Astrocyte (in vitro differentiated cells and primary cell): ENCODE measurements at regions not wholly inside any gene's neighbourhood (a gene's known extent, or its start where the extent isn't known, plus 50 kb on each side); places are given as distances from the start of the nearest gene placed in this dataset.

ENCODE experiments used
- DNase-seq: peaks from one replicate; pipeline ENCODE4 v3.0.0-alpha.2; 2010; ENCODE audit warnings: low read depth
- FAIRE-seq: peaks from 2 replicates; lab custom pipeline; 2011; peaks lifted over from hg19 to GRCh38; lab: Jason Lieb, UNC
- H2AFZ ChIP-seq: 2 replicates; pipeline ENCODE4 v1.6.0; 2012; ENCODE audit warnings: low read depth, low read length, inconsistent platforms
- H3K27ac ChIP-seq: 2 replicates; pipeline ENCODE4 v1.5.1; 2011; ENCODE audit warnings: low read depth, low read length, inconsistent platforms
- H3K27me3 ChIP-seq: 2 replicates; pipeline ENCODE4 v1.6.0; 2011; ENCODE audit warnings: low read length, inconsistent platforms; ENCODE audit not compliant: insufficient read depth
- H3K36me3 ChIP-seq: 2 replicates; pipeline ENCODE4 v1.5.1; 2011; ENCODE audit warnings: low read length, inconsistent platforms; ENCODE audit not compliant: insufficient read depth
- H3K4me1 ChIP-seq: 2 replicates; pipeline ENCODE4 v1.5.1; 2011; ENCODE audit warnings: low read length, inconsistent platforms; ENCODE audit not compliant: insufficient read depth
- H3K4me2 ChIP-seq: 2 replicates; pipeline ENCODE4 v1.6.0; 2012; ENCODE audit warnings: low read length, inconsistent platforms
- H3K4me3 ChIP-seq: 2 replicates; pipeline ENCODE4 v1.5.1; 2011; ENCODE audit warnings: low read depth, mild to moderate bottlenecking, low read length, inconsistent platforms; ENCODE audit not compliant: insufficient read depth
- H3K79me2 ChIP-seq: 2 replicates; pipeline ENCODE4 v1.6.0; 2012; ENCODE audit warnings: mild to moderate bottlenecking, low read length, inconsistent platforms; ENCODE audit not compliant: insufficient read depth
- H3K9ac ChIP-seq: 2 replicates; pipeline ENCODE4 v1.6.0; 2012; ENCODE audit warnings: mild to moderate bottlenecking, low read length, inconsistent platforms
- H3K9me3 ChIP-seq: 2 replicates; pipeline ENCODE4 v1.5.1; 2012; ENCODE audit warnings: low read depth, mild to moderate bottlenecking, low read length, inconsistent platforms; ENCODE audit not compliant: insufficient read depth
- H4K20me1 ChIP-seq: 2 replicates; pipeline ENCODE4 v1.6.0; 2012; ENCODE audit warnings: low read length, inconsistent platforms; ENCODE audit not compliant: insufficient read depth
- H3K27ac Mint-ChIP-seq: one replicate; pipeline ENCODE4 v1.8.0; 2021; ENCODE audit warnings: mild to moderate bottlenecking, mixed read lengths; ENCODE audit not compliant: unreplicated experiment
- H3K27me3 Mint-ChIP-seq: one replicate; pipeline ENCODE4 v1.8.0; 2021; ENCODE audit warnings: low read depth, mixed read lengths; ENCODE audit not compliant: unreplicated experiment
- H3K36me3 Mint-ChIP-seq: one replicate; pipeline ENCODE4 v1.8.0; 2021; ENCODE audit warnings: low read depth, mixed read lengths; ENCODE audit not compliant: unreplicated experiment
- H3K4me1 Mint-ChIP-seq: one replicate; pipeline ENCODE4 v1.8.0; 2021; ENCODE audit warnings: low read depth, mixed read lengths; ENCODE audit not compliant: unreplicated experiment
- H3K4me3 Mint-ChIP-seq: one replicate; pipeline ENCODE4 v1.8.0; 2021; ENCODE audit warnings: mild to moderate bottlenecking, moderate library complexity, mixed read lengths; ENCODE audit not compliant: unreplicated experiment
- H3K9me3 Mint-ChIP-seq: one replicate; pipeline ENCODE4 v1.8.0; 2021; ENCODE audit warnings: mild to moderate bottlenecking, mixed read lengths; ENCODE audit not compliant: unreplicated experiment
- EZH2 ChIP-seq: IDR thresholded peaks from 2 replicates; pipeline ENCODE4 v1.6.1; 2012; ENCODE audit warnings: mild to moderate bottlenecking, low read length, inconsistent platforms; ENCODE audit not compliant: insufficient read depth
- TF ChIP-seq, protein P1 (sequence below): IDR thresholded peaks from 2 replicates; pipeline ENCODE4 v1.5.1; 2011; ENCODE audit warnings: low read depth, mild to moderate bottlenecking, inconsistent platforms, low read length, moderate library complexity; ENCODE audit not compliant: insufficient read depth

DNA sequence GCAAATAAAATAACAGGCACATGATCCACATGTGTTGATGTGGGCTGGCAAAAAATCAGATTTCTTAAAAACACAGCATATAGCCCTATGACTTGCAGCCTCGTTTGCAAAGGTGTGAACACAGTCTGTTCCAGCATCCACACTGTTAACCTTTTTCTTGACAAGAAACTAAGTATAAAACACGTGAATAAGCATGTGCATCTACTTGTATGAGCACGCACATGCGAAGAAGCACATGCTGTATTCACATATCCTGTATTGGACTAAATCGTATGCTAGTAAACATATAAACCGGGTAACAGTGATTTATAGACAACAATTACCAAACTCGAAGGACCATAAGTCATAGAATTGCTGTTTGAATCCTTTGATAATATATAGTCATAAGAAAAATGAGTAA, 218.7 kb downstream of the HDGFL1 start:
- no peaks in the 10 kb centered on the region for H3K9me3 ChIP-seq
- no peaks in the 10 kb centered on the region for H3K36me3 ChIP-seq
- H3K9me3 Mint-ChIP-seq: no peaks in the 10 kb centered on the region
- no peak overlapping the region for H3K4me3 ChIP-seq
- peaks cover 8% of the 10 kb centered on the region for H3K4me1 Mint-ChIP-seq
- peaks cover 11% of the 10 kb centered on the region for H3K4me1 ChIP-seq
- H3K27me3 Mint-ChIP-seq: no peaks in the 10 kb centered on the region
- no peaks in the 10 kb centered on the region for H4K20me1 ChIP-seq
- H3K9ac ChIP-seq: no peak overlapping the region
- H2AFZ ChIP-seq: no peak overlapping the region
- H3K4me3 Mint-ChIP-seq: no peak overlapping the region
- no peak for TF ChIP-seq EZH2
- TF ChIP-seq, protein P1, sequence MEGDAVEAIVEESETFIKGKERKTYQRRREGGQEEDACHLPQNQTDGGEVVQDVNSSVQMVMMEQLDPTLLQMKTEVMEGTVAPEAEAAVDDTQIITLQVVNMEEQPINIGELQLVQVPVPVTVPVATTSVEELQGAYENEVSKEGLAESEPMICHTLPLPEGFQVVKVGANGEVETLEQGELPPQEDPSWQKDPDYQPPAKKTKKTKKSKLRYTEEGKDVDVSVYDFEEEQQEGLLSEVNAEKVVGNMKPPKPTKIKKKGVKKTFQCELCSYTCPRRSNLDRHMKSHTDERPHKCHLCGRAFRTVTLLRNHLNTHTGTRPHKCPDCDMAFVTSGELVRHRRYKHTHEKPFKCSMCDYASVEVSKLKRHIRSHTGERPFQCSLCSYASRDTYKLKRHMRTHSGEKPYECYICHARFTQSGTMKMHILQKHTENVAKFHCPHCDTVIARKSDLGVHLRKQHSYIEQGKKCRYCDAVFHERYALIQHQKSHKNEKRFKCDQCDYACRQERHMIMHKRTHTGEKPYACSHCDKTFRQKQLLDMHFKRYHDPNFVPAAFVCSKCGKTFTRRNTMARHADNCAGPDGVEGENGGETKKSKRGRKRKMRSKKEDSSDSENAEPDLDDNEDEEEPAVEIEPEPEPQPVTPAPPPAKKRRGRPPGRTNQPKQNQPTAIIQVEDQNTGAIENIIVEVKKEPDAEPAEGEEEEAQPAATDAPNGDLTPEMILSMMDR: no peak
- H3K79me2 ChIP-seq: no peaks in the 10 kb centered on the region
- no peak for DNase-seq
- no peak overlapping the region for H3K27ac ChIP-seq
- H3K27me3 ChIP-seq: no peaks in the 10 kb centered on the region
- no peaks in the 10 kb centered on the region for H3K36me3 Mint-ChIP-seq
- no peak for FAIRE-seq
- no peak overlapping the region for H3K4me2 ChIP-seq
- H3K27ac Mint-ChIP-seq: no peak overlapping the region

DNA sequence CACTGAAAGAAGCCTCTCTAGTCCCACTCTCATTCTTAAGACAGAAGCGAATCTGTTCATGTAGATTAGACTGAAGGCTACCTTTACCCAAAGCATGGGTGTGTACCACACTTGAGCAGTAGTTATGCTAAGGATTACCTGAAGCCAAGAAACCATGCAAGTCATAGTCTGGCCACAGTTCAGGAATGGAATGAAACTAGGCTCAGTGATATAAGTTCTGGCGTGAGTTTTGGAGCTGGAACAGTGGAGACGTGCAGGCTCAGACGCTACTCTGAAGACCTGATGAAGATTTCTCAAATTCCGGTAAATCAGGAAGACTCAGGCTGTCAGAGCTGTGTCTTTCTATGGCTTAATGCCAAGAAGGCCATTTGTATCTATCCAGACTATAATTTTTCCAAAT, 219.9 kb downstream of the HDGFL1 start:
- no peak overlapping the region for H3K4me3 Mint-ChIP-seq
- H3K27me3 ChIP-seq: no peaks in the 10 kb centered on the region

DNA sequence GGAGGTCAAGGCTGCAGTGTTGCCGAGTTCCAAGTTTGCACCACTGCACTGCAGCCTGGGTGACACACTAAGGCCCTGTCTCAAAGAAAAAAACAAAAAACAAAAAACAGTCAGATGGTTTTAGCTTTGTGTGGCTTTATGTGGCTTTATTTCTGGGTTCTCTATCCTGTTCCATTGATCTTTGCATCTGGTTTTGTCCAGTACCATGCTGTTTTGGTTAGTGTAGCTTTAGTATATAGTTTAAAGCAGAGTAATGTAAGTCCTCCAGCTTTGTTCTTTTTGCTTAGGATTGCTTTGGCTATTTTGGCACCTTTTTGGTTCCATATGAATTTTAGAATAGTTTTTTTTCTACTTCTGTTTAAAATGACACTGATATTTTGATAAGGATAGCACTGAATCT, 225.5 kb downstream of the HDGFL1 start:
- Histone ChIP-seq H3K4me1 (no peaks in the 10 kb centered on the region), H3K27ac (no peak overlapping the region), H3K36me3 (no peaks in the 10 kb centered on the region), H3K4me2 (no peak overlapping the region), H3K4me3 (no peak overlapping the region), H4K20me1 (no peaks in the 10 kb centered on the region), H2AFZ (no peak overlapping the region), H3K27me3 (no peaks in the 10 kb centered on the region), H3K9ac (no peak overlapping the region), H3K79me2 (no peaks in the 10 kb centered on the region), H3K9me3 (peaks cover 6% of the 10 kb centered on the region)
- TF ChIP-seq, protein P1: no peak
- H3K4me3 Mint-ChIP-seq: no peak overlapping the region
- no peaks in the 10 kb centered on the region for H3K4me1 Mint-ChIP-seq
- no peaks in the 10 kb centered on the region for H3K36me3 Mint-ChIP-seq
- H3K9me3 Mint-ChIP-seq: peaks cover 11% of the 10 kb centered on the region
- DNase-seq (no peak), FAIRE-seq (no peak)
- H3K27ac Mint-ChIP-seq: no peak overlapping the region
- H3K27me3 Mint-ChIP-seq: no peaks in the 10 kb centered on the region

More for the DNA sequence above, 219.9 kb downstream of the HDGFL1 start:
- no peak for FAIRE-seq
- Histone ChIP-seq H4K20me1 (no peaks in the 10 kb centered on the region), H3K79me2 (no peaks in the 10 kb centered on the region), H3K4me1 (peaks cover 11% of the 10 kb centered on the region), H3K36me3 (no peaks in the 10 kb centered on the region), H3K9ac (no peak overlapping the region), H3K4me2 (no peak overlapping the region), H3K4me3 (no peak overlapping the region), H2AFZ (no peak overlapping the region), H3K27ac (no peak overlapping the region), H3K9me3 (no peaks in the 10 kb centered on the region)
- DNase-seq: no peak
- Mint-ChIP-seq H3K4me1 (peaks cover 8% of the 10 kb centered on the region), H3K36me3 (no peaks in the 10 kb centered on the region), H3K27me3 (no peaks in the 10 kb centered on the region), H3K27ac (no peak overlapping the region), H3K9me3 (peaks cover 4% of the 10 kb centered on the region)
- TF ChIP-seq, protein P1: no peak
- no peak for TF ChIP-seq EZH2
